Liver (tissue), 8 donors: ENCODE measurements at regions not wholly inside any gene's neighbourhood (a gene's known extent, or its start where the extent isn't known, plus 50 kb on each side); places are given as distances from the start of the nearest gene placed in this dataset.

Source experiments
- DNase-seq: peaks from one replicate; pipeline ENCODE4 v3.0.0-alpha.2; 2017; ENCODE audit warnings: low spot score
- H3K27ac ChIP-seq, 2 donors: one replicate each; pipeline ENCODE4 v1.7.0; 2013; ENCODE audit warnings: inconsistent platforms in 2 of 2, low read length in 2 of 2, control low read depth in 1 of 2, low read depth in 1 of 2, mild to moderate bottlenecking in 1 of 2
- H3K27me3 ChIP-seq, 4 donors: one replicate each; pipeline versions ENCODE4 v1.6.1 to v1.7.0; 2013; ENCODE audit warnings: low read length in 3 of 4, inconsistent platforms in 1 of 4, mild to moderate bottlenecking in 1 of 4, moderate library complexity in 1 of 4; ENCODE audit not compliant: control insufficient read depth in 4 of 4, insufficient read depth in 4 of 4
- H3K36me3 ChIP-seq, 4 donors: one replicate each; pipeline versions ENCODE4 v1.6.1 to v1.7.0; 2013; ENCODE audit warnings: low read length in 3 of 4, mild to moderate bottlenecking in 3 of 4, low read depth in 1 of 4, moderate library complexity in 1 of 4; ENCODE audit not compliant: control insufficient read depth in 4 of 4, insufficient read depth in 3 of 4
- H3K4me1 ChIP-seq, 4 donors: one replicate each; pipeline versions ENCODE4 v1.6.1 to v1.7.0; 2013; ENCODE audit warnings: low read length in 3 of 4, mild to moderate bottlenecking in 3 of 4, moderate library complexity in 1 of 4; ENCODE audit not compliant: control insufficient read depth in 4 of 4, insufficient read depth in 4 of 4
- H3K4me3 ChIP-seq, 3 donors: one replicate each; pipeline versions ENCODE4 v1.6.1 to v1.7.0; 2013; ENCODE audit warnings: low read length in 3 of 3, control low read depth in 1 of 3, low read depth in 1 of 3, mild to moderate bottlenecking in 1 of 3
- H3K9ac ChIP-seq, 2 donors: one replicate each; pipeline ENCODE4 v1.7.0; 2013; ENCODE audit warnings: low read length in 2 of 2, mild to moderate bottlenecking in 2 of 2, moderate library complexity in 2 of 2, control low read depth in 1 of 2, low read depth in 1 of 2
- H3K9me3 ChIP-seq, 4 donors: one replicate each; pipeline versions ENCODE4 v1.6.1 to v1.7.0; 2013; ENCODE audit warnings: low read length in 3 of 4; ENCODE audit not compliant: control insufficient read depth in 4 of 4
- EGR1 ChIP-seq, 2 donors: IDR thresholded peaks; 2 replicates each; pipeline ENCODE4 v1.6.1; 2016 to 2018; ENCODE audit warnings: antibody characterized with exemption in 2 of 2, low read depth in 2 of 2
- FOXA1 ChIP-seq: IDR thresholded peaks from 2 replicates; pipeline ENCODE4 v1.6.1; 2016; ENCODE audit warnings: antibody characterized with exemption
- FOXA2 ChIP-seq: IDR thresholded peaks from 2 replicates; pipeline ENCODE4 v1.6.1; 2016; ENCODE audit warnings: antibody characterized with exemption
- HNF4A ChIP-seq, 2 donors: conservative IDR thresholded peaks; 2 replicates each; pipeline ENCODE4 v1.6.1; 2016; ENCODE audit warnings: antibody characterized with exemption in 2 of 2, mild to moderate bottlenecking in 2 of 2
- HNF4G ChIP-seq: IDR thresholded peaks from 2 replicates; pipeline ENCODE4 v1.6.1; 2016; ENCODE audit warnings: antibody characterized with exemption
- JUND ChIP-seq, 2 donors: IDR thresholded peaks; 2 replicates each; pipeline ENCODE4 v1.6.1; 2016; ENCODE audit warnings: antibody characterized with exemption in 2 of 2
- NR2F2 ChIP-seq: IDR thresholded peaks from 2 replicates; pipeline ENCODE4 v1.6.1; 2016; ENCODE audit warnings: antibody characterized with exemption
- RAD21 ChIP-seq, 2 donors: IDR thresholded peaks; 2 replicates each; pipeline ENCODE4 v1.6.1; 2016; ENCODE audit warnings: antibody characterized with exemption in 2 of 2, mild to moderate bottlenecking in 2 of 2
- RXRA ChIP-seq, 2 donors: IDR thresholded peaks; 2 replicates each; pipeline ENCODE4 v1.6.1; 2017 to 2018; ENCODE audit warnings: antibody characterized with exemption in 2 of 2, mild to moderate bottlenecking in 1 of 2
- SP1 ChIP-seq: IDR thresholded peaks from 2 replicates; pipeline ENCODE4 v1.6.1; 2018; ENCODE audit warnings: antibody characterized with exemption, mild to moderate bottlenecking
- TAF1 ChIP-seq: conservative IDR thresholded peaks from 2 replicates; pipeline ENCODE4 v1.6.1; 2016; ENCODE audit warnings: antibody characterized with exemption, mild to moderate bottlenecking
- YY1 ChIP-seq: IDR thresholded peaks from 2 replicates; pipeline ENCODE4 v1.6.1; 2016; ENCODE audit warnings: antibody characterized with exemption, mild to moderate bottlenecking
- WGBS: extraction: QIAGEN DNeasy Blood & Tissue Kit; methylation state at CpG from one replicate; pipeline ENCODE4 v1.1.7; 2013; 5-methylcytosine and 5-hydroxymethylcytosine counted together
- TF ChIP-seq, protein P1 (sequence below): IDR thresholded peaks from 2 replicates; pipeline ENCODE4 v1.6.1; 2016; ENCODE audit warnings: antibody characterized with exemption
- TF ChIP-seq, protein P2 (sequence below): IDR thresholded peaks from 2 replicates; pipeline ENCODE4 v1.6.1; 2016; ENCODE audit warnings: antibody characterized with exemption
- TF ChIP-seq, protein P3 (sequence below): IDR thresholded peaks from 2 replicates; pipeline ENCODE4 v1.6.1; 2016; ENCODE audit warnings: antibody characterized with exemption
- TF ChIP-seq, protein P4 (sequence below): IDR thresholded peaks from 2 replicates; pipeline ENCODE4 v1.6.1; 2016; ENCODE audit warnings: antibody characterized with exemption, mild to moderate bottlenecking
- TF ChIP-seq, protein P5 (sequence below): fragments of 150-350 bp; IDR thresholded peaks from 2 replicates; pipeline ENCODE4 v1.5.1; 2017; ENCODE audit warnings: improper control_type of control experiment, low read depth, low read length; ENCODE audit not compliant: missing input control
- donor health status: healthy.
- donor health status: healthy.
- donor health status: healthy.
- donor health status: healthy.
- donor health status: healthy.

DNA sequence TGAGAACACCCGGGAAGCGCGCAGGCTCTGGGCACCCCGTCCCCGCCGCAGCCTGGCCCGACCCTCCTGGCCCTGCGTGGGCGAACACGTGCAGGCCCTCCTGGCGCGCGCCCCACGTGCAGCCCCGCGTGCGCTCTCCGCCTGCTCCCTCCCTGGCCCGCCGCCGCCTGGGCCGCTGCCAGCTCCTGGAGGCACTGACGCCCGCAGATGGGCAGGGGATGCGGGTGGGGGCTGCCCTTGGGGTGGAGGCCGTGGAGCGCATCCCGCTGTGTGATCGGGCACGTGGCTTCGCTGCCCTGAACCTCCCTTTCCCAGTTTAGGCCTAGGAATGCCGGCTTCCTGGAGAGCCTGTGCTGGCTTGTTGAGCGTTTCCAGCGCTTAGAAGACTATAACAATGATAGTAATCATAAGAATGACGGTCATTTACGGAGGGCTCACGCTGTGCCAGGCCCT is 104.6 kb upstream of the SLC6A6 start:
- no peak for DNase-seq
- no peak overlapping the region for H3K27ac ChIP-seq

DNA sequence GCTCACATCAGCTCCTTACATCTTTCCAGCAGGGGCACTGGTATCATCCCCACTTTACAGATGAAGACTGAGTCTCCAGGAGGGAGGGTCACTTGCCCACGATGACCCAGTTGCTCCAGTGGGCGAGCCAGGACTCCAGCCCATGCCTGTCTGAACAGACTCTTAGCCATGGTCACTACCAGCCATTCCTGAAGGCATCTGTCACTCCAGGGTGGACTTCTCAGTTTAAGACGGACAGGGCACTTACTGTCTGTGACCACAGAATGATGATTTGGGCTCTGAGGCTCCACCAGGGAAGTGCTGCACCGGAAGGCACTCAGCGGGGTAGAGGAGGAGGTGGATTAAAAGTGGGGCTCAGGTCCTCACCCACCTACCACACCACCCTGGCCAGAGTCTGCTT is 104.0 kb upstream of the SLC6A6 start:
- no peaks in the 10 kb centered on the region for H3K4me1 ChIP-seq
- no peak for TF ChIP-seq EGR1 (IDR thresholded peaks at IDR 0.05; ENCODE audit: low read depth in 2 of 2)
- TF ChIP-seq, protein P1, sequence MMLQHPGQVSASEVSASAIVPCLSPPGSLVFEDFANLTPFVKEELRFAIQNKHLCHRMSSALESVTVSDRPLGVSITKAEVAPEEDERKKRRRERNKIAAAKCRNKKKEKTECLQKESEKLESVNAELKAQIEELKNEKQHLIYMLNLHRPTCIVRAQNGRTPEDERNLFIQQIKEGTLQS, result no peak
- TF ChIP-seq NR2F2, result no peak
- no peak for TF ChIP-seq SP1
- no peak for TF ChIP-seq FOXA2
- TF ChIP-seq RXRA (IDR thresholded peaks at IDR 0.05), result no peak
- TF ChIP-seq FOXA1, result no peak
- TF ChIP-seq JUND (IDR thresholded peaks at IDR 0.05), result no peak
- no peak for TF ChIP-seq RAD21 (IDR thresholded peaks at IDR 0.05)
- TF ChIP-seq YY1, result no peak
- TF ChIP-seq, protein P2, sequence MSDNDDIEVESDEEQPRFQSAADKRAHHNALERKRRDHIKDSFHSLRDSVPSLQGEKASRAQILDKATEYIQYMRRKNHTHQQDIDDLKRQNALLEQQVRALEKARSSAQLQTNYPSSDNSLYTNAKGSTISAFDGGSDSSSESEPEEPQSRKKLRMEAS, result no peak
- TF ChIP-seq TAF1, result no peak
- TF ChIP-seq HNF4G, result no peak
- no peak for TF ChIP-seq HNF4A (conservative IDR thresholded peaks at IDR 0.05)

More for the DNA sequence above, 104.6 kb upstream of the SLC6A6 start:
- H3K27me3 ChIP-seq, result peaks cover 0 to 3% (median 1%) of the 10 kb centered on the region in 4 donors
- no peaks in the 10 kb centered on the region for H3K9me3 ChIP-seq
- TF ChIP-seq EGR1 (IDR thresholded peaks at IDR 0.05; ENCODE audit: low read depth in 2 of 2) (no peak), YY1 (no peak), RXRA (IDR thresholded peaks at IDR 0.05) (no peak), JUND (IDR thresholded peaks at IDR 0.05) (no peak), HNF4G (no peak), HNF4A (conservative IDR thresholded peaks at IDR 0.05) (no peak), FOXA1 (no peak)
- TF ChIP-seq, protein P3, sequence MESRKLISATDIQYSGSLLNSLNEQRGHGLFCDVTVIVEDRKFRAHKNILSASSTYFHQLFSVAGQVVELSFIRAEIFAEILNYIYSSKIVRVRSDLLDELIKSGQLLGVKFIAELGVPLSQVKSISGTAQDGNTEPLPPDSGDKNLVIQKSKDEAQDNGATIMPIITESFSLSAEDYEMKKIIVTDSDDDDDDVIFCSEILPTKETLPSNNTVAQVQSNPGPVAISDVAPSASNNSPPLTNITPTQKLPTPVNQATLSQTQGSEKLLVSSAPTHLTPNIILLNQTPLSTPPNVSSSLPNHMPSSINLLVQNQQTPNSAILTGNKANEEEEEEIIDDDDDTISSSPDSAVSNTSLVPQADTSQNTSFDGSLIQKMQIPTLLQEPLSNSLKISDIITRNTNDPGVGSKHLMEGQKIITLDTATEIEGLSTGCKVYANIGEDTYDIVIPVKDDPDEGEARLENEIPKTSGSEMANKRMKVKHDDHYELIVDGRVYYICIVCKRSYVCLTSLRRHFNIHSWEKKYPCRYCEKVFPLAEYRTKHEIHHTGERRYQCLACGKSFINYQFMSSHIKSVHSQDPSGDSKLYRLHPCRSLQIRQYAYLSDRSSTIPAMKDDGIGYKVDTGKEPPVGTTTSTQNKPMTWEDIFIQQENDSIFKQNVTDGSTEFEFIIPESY, result no peak
- TF ChIP-seq, protein P4, sequence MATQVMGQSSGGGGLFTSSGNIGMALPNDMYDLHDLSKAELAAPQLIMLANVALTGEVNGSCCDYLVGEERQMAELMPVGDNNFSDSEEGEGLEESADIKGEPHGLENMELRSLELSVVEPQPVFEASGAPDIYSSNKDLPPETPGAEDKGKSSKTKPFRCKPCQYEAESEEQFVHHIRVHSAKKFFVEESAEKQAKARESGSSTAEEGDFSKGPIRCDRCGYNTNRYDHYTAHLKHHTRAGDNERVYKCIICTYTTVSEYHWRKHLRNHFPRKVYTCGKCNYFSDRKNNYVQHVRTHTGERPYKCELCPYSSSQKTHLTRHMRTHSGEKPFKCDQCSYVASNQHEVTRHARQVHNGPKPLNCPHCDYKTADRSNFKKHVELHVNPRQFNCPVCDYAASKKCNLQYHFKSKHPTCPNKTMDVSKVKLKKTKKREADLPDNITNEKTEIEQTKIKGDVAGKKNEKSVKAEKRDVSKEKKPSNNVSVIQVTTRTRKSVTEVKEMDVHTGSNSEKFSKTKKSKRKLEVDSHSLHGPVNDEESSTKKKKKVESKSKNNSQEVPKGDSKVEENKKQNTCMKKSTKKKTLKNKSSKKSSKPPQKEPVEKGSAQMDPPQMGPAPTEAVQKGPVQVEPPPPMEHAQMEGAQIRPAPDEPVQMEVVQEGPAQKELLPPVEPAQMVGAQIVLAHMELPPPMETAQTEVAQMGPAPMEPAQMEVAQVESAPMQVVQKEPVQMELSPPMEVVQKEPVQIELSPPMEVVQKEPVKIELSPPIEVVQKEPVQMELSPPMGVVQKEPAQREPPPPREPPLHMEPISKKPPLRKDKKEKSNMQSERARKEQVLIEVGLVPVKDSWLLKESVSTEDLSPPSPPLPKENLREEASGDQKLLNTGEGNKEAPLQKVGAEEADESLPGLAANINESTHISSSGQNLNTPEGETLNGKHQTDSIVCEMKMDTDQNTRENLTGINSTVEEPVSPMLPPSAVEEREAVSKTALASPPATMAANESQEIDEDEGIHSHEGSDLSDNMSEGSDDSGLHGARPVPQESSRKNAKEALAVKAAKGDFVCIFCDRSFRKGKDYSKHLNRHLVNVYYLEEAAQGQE, result no peak
- TF ChIP-seq, protein P5, sequence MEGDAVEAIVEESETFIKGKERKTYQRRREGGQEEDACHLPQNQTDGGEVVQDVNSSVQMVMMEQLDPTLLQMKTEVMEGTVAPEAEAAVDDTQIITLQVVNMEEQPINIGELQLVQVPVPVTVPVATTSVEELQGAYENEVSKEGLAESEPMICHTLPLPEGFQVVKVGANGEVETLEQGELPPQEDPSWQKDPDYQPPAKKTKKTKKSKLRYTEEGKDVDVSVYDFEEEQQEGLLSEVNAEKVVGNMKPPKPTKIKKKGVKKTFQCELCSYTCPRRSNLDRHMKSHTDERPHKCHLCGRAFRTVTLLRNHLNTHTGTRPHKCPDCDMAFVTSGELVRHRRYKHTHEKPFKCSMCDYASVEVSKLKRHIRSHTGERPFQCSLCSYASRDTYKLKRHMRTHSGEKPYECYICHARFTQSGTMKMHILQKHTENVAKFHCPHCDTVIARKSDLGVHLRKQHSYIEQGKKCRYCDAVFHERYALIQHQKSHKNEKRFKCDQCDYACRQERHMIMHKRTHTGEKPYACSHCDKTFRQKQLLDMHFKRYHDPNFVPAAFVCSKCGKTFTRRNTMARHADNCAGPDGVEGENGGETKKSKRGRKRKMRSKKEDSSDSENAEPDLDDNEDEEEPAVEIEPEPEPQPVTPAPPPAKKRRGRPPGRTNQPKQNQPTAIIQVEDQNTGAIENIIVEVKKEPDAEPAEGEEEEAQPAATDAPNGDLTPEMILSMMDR, result no peak
- TF ChIP-seq, protein P2, result no peak
- TF ChIP-seq, protein P1, result no peak
- no peak overlapping the region for H3K9ac ChIP-seq
- no peaks in the 10 kb centered on the region for H3K4me1 ChIP-seq
- no peak overlapping the region for H3K4me3 ChIP-seq
- H3K36me3 ChIP-seq, result no peaks in the 10 kb centered on the region
- WGBS, result 78% methylated on average over 37 of the region's 37 CpGs

More for the DNA sequence above, 104.0 kb upstream of the SLC6A6 start:
- no peaks in the 10 kb centered on the region for H3K9me3 ChIP-seq
- H3K36me3 ChIP-seq, result no peaks in the 10 kb centered on the region
- peaks cover 0 to 3% (median 1%) of the 10 kb centered on the region in 4 donors for H3K27me3 ChIP-seq
- DNase-seq, result no peak
- no peak overlapping the region for H3K9ac ChIP-seq
- WGBS, result 91% methylated on average over 5 of the region's 5 CpGs
- H3K4me3 ChIP-seq, result no peak overlapping the region
- no peak overlapping the region for H3K27ac ChIP-seq
